ENCODE measurements at regions not wholly inside any gene's neighbourhood (a gene's known extent, or its start where the extent isn't known, plus 50 kb on each side); places are given as distances from the start of the nearest gene placed in this dataset.
"Not testable (repeated sequence)": the region's sequence is repeated elsewhere in the genome, so short reads cannot be mapped to it uniquely, and the experiment has no call there.

DNA sequence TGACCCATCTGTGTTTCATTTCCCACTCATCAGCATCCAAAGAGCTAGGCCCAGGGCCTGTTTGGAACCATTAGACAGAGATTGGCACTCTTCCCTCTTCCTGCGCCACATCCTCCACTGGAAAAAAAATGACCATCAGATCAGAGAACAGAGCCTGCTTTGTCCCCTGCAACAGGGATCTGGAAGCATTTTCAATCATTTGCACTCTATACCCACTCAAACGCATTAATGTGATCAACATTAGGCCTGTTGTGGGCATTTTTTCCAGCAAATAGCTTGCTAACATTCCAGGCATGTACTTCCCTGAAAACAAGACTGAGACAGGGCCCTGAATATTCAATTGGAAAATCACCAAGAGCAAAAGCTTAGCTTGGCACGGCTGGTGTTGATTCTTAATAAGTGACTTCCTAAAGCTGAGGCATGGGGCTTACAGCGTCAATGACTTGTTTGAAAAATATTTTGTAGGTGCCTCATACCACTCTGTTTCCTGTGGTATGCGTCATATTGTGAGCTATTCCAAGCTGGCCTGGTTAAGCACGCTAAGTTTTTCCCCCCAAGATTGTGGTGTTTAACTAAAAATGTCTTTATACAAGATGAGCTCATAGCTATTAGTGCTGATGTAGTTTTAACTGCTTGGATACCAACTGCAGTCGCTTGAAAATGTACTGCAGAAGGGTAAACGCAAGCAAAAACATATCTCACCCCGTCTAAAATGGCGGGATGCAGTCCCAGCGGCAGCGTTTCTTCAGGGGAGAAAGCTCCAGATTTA is 404.4 kb downstream of the SPRY2 start:
- Histone ChIP-seq H3K4me3 (no peak overlapping the region), H3K36me3 (no peaks in the 10 kb centered on the region), H3K4me1 (replicated peaks) (no peaks in the 10 kb centered on the region), H3K9me3 (no peaks in the 10 kb centered on the region), H3K27me3 (replicated peaks; ENCODE audit: insufficient read depth) (no peaks in the 10 kb centered on the region), H3K27ac (peak overlapping the region in 1 of 2 donors; percentile 11)
- intact Hi-C loops (cut with DNase I) = no loop called here
- DNase-seq (ENCODE audit: low spot score) = peak; percentile 9
- 42% methylated on average over 12 of the region's 12 CpGs for WGBS
- TF ChIP-seq POLR2A (IDR thresholded peaks at IDR 0.05) = no peak
- no peak for TF ChIP-seq POLR2AphosphoS5 (IDR thresholded peaks at IDR 0.05)
- TF ChIP-seq, protein P1, sequence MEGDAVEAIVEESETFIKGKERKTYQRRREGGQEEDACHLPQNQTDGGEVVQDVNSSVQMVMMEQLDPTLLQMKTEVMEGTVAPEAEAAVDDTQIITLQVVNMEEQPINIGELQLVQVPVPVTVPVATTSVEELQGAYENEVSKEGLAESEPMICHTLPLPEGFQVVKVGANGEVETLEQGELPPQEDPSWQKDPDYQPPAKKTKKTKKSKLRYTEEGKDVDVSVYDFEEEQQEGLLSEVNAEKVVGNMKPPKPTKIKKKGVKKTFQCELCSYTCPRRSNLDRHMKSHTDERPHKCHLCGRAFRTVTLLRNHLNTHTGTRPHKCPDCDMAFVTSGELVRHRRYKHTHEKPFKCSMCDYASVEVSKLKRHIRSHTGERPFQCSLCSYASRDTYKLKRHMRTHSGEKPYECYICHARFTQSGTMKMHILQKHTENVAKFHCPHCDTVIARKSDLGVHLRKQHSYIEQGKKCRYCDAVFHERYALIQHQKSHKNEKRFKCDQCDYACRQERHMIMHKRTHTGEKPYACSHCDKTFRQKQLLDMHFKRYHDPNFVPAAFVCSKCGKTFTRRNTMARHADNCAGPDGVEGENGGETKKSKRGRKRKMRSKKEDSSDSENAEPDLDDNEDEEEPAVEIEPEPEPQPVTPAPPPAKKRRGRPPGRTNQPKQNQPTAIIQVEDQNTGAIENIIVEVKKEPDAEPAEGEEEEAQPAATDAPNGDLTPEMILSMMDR (IDR thresholded peaks at IDR 0.05) = no peak

DNA sequence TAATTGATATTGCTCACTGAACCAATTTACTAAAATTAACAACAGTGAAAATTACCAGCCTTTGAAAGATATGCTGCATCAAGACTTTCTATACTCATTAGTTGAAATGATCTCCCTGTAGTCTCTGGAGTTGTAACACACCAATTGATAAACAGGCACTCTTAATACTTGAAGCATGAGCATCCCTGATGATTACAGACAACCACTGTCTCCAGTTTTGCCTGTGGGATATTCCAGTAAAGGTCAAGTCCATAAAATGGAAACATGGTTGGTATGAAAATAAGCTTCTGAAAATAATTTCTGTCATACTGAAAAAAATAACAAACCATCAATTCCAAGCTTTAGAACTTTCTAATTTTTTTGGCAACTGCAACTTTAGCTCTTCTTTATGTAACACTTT is 405.8 kb downstream of the SPRY2 start:
- H3K36me3 ChIP-seq = no peaks in the 10 kb centered on the region
- intact Hi-C loops (cut with DNase I) = no loop called here
- no peak for DNase-seq (ENCODE audit: low spot score)
- no peaks in the 10 kb centered on the region for H3K9me3 ChIP-seq
- H3K27ac ChIP-seq = no peak overlapping the region
- no peak overlapping the region for H3K4me3 ChIP-seq
- TF ChIP-seq POLR2A (IDR thresholded peaks at IDR 0.05) (no peak), POLR2AphosphoS5 (IDR thresholded peaks at IDR 0.05) (no peak)
- TF ChIP-seq, protein P1 (IDR thresholded peaks at IDR 0.05) = no peak
- no peaks in the 10 kb centered on the region for H3K27me3 ChIP-seq (replicated peaks; ENCODE audit: insufficient read depth)
- no peaks in the 10 kb centered on the region for H3K4me1 ChIP-seq (replicated peaks)

DNA sequence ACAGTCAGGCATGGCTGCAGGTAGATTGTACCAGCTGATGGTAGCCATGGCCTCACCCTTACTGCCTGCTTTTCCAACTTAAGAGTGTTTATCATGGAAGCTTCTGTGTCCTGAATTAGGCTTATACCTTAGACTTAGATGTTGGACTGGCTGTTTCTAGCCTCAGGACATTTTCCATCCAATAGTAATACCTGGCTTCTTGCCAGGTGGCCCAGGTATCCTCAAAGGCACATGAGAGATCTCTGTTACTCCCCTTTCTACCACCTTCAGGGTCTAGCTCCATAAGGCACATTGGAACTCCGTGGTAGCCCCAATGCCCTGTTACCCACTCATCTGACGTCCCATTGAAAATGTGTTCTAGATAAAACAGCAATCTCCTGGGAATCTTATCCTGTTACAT is 407.5 kb downstream of the SPRY2 start:
- TF ChIP-seq POLR2A (IDR thresholded peaks at IDR 0.05) (no peak), POLR2AphosphoS5 (IDR thresholded peaks at IDR 0.05) (no peak)
- TF ChIP-seq, protein P1 (IDR thresholded peaks at IDR 0.05) = no peak
- Histone ChIP-seq H3K9me3 (no peaks in the 10 kb centered on the region), H3K36me3 (no peaks in the 10 kb centered on the region), H3K27me3 (replicated peaks; ENCODE audit: insufficient read depth) (no peaks in the 10 kb centered on the region), H3K4me3 (no peak overlapping the region), H3K27ac (no peak overlapping the region), H3K4me1 (replicated peaks) (no peaks in the 10 kb centered on the region)
- no peak for DNase-seq (ENCODE audit: low spot score)
- 100% methylated on average over 2 of the region's 2 CpGs for WGBS
- intact Hi-C loops (cut with DNase I) = no loop called here

DNA sequence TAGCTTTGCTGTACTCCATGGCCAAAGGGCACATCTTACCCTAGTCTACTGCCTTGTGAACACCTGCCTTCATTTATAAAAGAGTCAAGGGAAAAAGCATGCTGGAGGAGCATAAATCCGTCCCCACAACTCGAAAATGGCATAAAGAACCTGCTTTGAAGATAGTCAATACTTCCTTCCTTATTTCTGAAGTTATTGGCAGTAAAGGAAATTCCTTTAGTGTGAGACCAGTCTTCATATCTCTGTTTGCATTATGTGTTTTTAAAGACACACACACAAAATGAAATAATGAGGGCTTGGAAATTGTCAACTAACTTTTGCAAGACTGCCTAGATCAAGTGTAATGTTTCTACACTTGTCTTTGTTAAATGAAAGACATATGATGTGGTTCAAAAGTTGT is 408.4 kb downstream of the SPRY2 start:
- intact Hi-C loops (cut with DNase I) = no loop called here
- Histone ChIP-seq H3K27me3 (replicated peaks; ENCODE audit: insufficient read depth) (no peaks in the 10 kb centered on the region), H3K36me3 (no peaks in the 10 kb centered on the region), H3K9me3 (no peaks in the 10 kb centered on the region), H3K4me1 (replicated peaks) (no peaks in the 10 kb centered on the region), H3K4me3 (no peak overlapping the region), H3K27ac (no peak overlapping the region)
- DNase-seq (ENCODE audit: low spot score) = no peak
- TF ChIP-seq, protein P1 (IDR thresholded peaks at IDR 0.05) = no peak
- TF ChIP-seq POLR2A (IDR thresholded peaks at IDR 0.05) (no peak), POLR2AphosphoS5 (IDR thresholded peaks at IDR 0.05) (no peak)
- whole genome bisulfite sequencing = 63% methylated on average over 2 of the region's 2 CpGs

DNA sequence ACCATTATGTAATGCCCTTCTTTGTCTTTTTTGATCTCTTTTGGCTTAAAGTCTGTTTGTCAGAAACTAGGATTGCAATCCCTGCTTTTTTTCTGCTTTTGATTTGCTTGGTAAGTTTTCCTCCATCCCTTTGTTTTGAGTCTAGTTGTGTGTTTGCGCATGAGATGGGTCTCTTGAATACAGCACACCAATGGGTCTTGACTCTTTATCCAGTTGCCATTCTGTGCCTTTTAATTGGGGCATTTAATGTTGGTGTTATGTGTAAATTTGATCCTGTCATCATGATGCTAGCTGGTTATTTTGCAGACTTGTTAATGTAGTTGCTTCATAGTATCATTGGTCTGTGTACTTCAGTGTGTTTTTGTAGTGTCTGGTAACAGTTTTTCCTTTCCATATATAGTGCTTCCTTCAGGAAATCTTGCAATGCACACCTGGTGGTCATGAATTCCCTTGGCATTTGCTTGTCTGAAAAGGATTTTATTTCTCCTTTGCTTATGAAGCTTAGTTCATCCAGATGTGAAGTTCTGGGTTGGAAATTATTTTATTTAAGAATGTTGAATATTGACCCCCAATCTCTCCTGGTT is 416.9 kb downstream of the SPRY2 start:
- 100% methylated on average over 1 of the region's 1 CpG for WGBS
- H3K27ac ChIP-seq = not testable (repeated sequence)

More for the DNA sequence above, 416.9 kb downstream of the SPRY2 start:
- DNase-seq (ENCODE audit: low spot score); H3K9me3 ChIP-seq; H3K36me3 ChIP-seq; H3K4me3 ChIP-seq; H3K27me3 ChIP-seq (replicated peaks; ENCODE audit: insufficient read depth); intact Hi-C loops (cut with DNase I); H3K4me1 ChIP-seq (replicated peaks): not testable (repeated sequence)

Measured in prostate gland (tissue), 2 donors.